Trophoblast cell (in vitro differentiated cells and primary cell): ENCODE measurements at regions not wholly inside any gene's neighbourhood (a gene's known extent, or its start where the extent isn't known, plus 50 kb on each side); places are given as distances from the start of the nearest gene placed in this dataset.
A peak's percentile ranks its signal among the peaks of the same experiment; 100 is the strongest.
"Not testable (repeated sequence)": the region's sequence is repeated elsewhere in the genome, so short reads cannot be mapped to it uniquely, and the experiment has no call there.

Source experiments
- DNase-seq, 2 donors: peaks; one replicate each; pipeline ENCODE4 v3.0.0-alpha.2; 2016
- H2AFZ ChIP-seq: 2 replicates; pipeline ENCODE4 v1.6.1; 2013; ENCODE audit warnings: low read length, moderate library complexity, mild to moderate bottlenecking; ENCODE audit not compliant: insufficient read depth, poor library complexity
- H2AK5ac ChIP-seq: 2 replicates; pipeline ENCODE4 v1.6.1; 2013; ENCODE audit warnings: mild to moderate bottlenecking, low read length
- H2BK120ac ChIP-seq: 2 replicates; pipeline ENCODE4 v1.6.1; 2013; ENCODE audit warnings: low read length, mild to moderate bottlenecking, moderate library complexity; ENCODE audit not compliant: insufficient read depth, poor library complexity
- H2BK12ac ChIP-seq: 2 replicates; pipeline ENCODE4 v1.6.1; 2013; ENCODE audit warnings: mild to moderate bottlenecking, low read length, moderate library complexity
- H2BK5ac ChIP-seq: 2 replicates; pipeline ENCODE4 v1.6.1; 2013; ENCODE audit warnings: low read length, low read depth, moderate library complexity, mild to moderate bottlenecking; ENCODE audit not compliant: poor library complexity
- H3K14ac ChIP-seq: 2 replicates; pipeline ENCODE4 v1.6.1; 2013; ENCODE audit warnings: mild to moderate bottlenecking, low read length
- H3K18ac ChIP-seq: 2 replicates; pipeline ENCODE4 v1.6.1; 2013; ENCODE audit warnings: mild to moderate bottlenecking, low read length
- H3K23ac ChIP-seq: 2 replicates; pipeline ENCODE4 v1.6.1; 2013; ENCODE audit warnings: low read length
- H3K27ac ChIP-seq: 2 replicates; pipeline ENCODE4 v1.5.1; 2013; ENCODE audit warnings: low read depth, mild to moderate bottlenecking, inconsistent platforms, low read length, moderate library complexity
- H3K27me3 ChIP-seq: 2 replicates; pipeline ENCODE4 v1.6.1; 2013; ENCODE audit warnings: inconsistent platforms, mild to moderate bottlenecking, low read length, moderate library complexity; ENCODE audit not compliant: insufficient read depth
- H3K36me3 ChIP-seq, 2 experiments: 1 replicate in 1 of 2; 2 replicates in 1 of 2; pipeline ENCODE4 v1.6.1; 2013; ENCODE audit warnings: low read length in 2 of 2, mild to moderate bottlenecking in 2 of 2, moderate library complexity in 1 of 2; ENCODE audit not compliant: insufficient read depth in 2 of 2, control insufficient read depth in 1 of 2
- H3K4ac ChIP-seq: 2 replicates; pipeline ENCODE4 v1.6.1; 2013; ENCODE audit warnings: low read depth, mild to moderate bottlenecking, low read length, moderate library complexity
- H3K4me1 ChIP-seq, 2 experiments: 1 replicate in 1 of 2; 2 replicates in 1 of 2; pipeline ENCODE4 v1.6.1; 2013; ENCODE audit warnings: low read length in 2 of 2, mild to moderate bottlenecking in 2 of 2, moderate library complexity in 1 of 2; ENCODE audit not compliant: insufficient read depth in 2 of 2, control insufficient read depth in 1 of 2
- H3K4me2 ChIP-seq: 2 replicates; pipeline ENCODE4 v1.6.1; 2013; ENCODE audit warnings: inconsistent platforms, mild to moderate bottlenecking, low read length, moderate library complexity
- H3K4me3 ChIP-seq: 2 replicates; pipeline ENCODE4 v1.5.1; 2013; ENCODE audit warnings: mild to moderate bottlenecking, low read depth, low read length, inconsistent platforms
- H3K79me1 ChIP-seq: one replicate; pipeline ENCODE4 v1.6.1; 2013; ENCODE audit warnings: low read length
- H3K79me2 ChIP-seq: 2 replicates; pipeline ENCODE4 v1.6.1; 2013; ENCODE audit warnings: low read length, mild to moderate bottlenecking; ENCODE audit not compliant: control insufficient read depth, insufficient read depth, poor library complexity
- H3K9ac ChIP-seq: 2 replicates; pipeline ENCODE4 v1.6.1; 2013; ENCODE audit warnings: mild to moderate bottlenecking, low read length
- H3K9me3 ChIP-seq: 2 replicates; pipeline ENCODE4 v1.6.1; 2013; ENCODE audit warnings: low read depth, mild to moderate bottlenecking, control low read depth, inconsistent platforms, low read length; ENCODE audit not compliant: insufficient read depth
- H4K12ac ChIP-seq: 2 replicates; pipeline ENCODE4 v1.6.1; 2013; ENCODE audit warnings: low read depth, mild to moderate bottlenecking, low read length, moderate library complexity
- H4K8ac ChIP-seq: 2 replicates; pipeline ENCODE4 v1.6.1; 2013; ENCODE audit warnings: low read depth, mild to moderate bottlenecking, low read length, moderate library complexity
- H4K91ac ChIP-seq: one replicate; pipeline ENCODE4 v1.6.1; 2013; ENCODE audit warnings: low read depth, mild to moderate bottlenecking, low read length, moderate library complexity
- WGBS: extraction: QIAGEN DNeasy Blood & Tissue Kit; methylation state at CpG from one replicate; pipeline ENCODE4 v1.1.7; 2013; ENCODE audit warnings: missing lambda C conversion rate; ENCODE audit not compliant: insufficient read length, insufficient coverage; ENCODE audit errors: extremely low coverage; 5-methylcytosine and 5-hydroxymethylcytosine counted together

DNA sequence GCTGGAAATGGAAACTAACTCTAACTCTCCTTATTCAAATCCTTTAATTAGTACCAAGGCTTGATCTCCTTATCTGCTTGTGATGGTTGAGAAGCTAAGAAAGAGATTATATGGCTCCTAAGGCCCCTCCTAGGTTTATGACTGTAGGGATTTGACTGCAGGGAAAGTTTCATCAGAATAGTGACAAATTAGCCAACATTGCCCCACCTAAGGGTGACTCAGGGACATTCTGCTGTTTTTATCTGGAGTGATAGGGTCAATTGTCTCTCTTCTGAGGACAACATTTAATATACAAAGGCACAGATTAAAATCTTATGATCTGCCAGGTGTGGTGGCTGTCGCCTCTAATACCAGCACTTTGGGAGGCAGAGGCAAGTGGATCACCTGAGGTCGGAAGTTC, 138.1 kb upstream of the MARCKS start:
- no peaks in the 10 kb centered on the region for H3K4me1 ChIP-seq
- no peak overlapping the region for H3K14ac ChIP-seq
- no peak overlapping the region for H3K23ac ChIP-seq
- no peak overlapping the region for H4K8ac ChIP-seq
- H2BK120ac ChIP-seq = no peak overlapping the region
- no peak overlapping the region for H2AFZ ChIP-seq
- no peak overlapping the region for H3K4me2 ChIP-seq
- H2BK5ac ChIP-seq = no peak overlapping the region
- H4K12ac ChIP-seq = no peak overlapping the region
- no peaks in the 10 kb centered on the region for H3K36me3 ChIP-seq
- no peaks in the 10 kb centered on the region for H3K79me2 ChIP-seq
- no peak overlapping the region for H3K18ac ChIP-seq
- no peaks in the 10 kb centered on the region for H3K79me1 ChIP-seq
- no peak overlapping the region for H3K9ac ChIP-seq
- no CpG with 5 or more reads among the region's 2 CpGs for WGBS
- H2AK5ac ChIP-seq = no peak overlapping the region
- H3K27me3 ChIP-seq = no peaks in the 10 kb centered on the region
- H4K91ac ChIP-seq = no peak overlapping the region
- no peak overlapping the region for H3K4ac ChIP-seq
- H2BK12ac ChIP-seq = no peak overlapping the region
- no peaks in the 10 kb centered on the region for H3K9me3 ChIP-seq
- no peak overlapping the region for H3K4me3 ChIP-seq
- H3K27ac ChIP-seq = no peak overlapping the region
- peak; percentile 28 to 82 for DNase-seq

DNA sequence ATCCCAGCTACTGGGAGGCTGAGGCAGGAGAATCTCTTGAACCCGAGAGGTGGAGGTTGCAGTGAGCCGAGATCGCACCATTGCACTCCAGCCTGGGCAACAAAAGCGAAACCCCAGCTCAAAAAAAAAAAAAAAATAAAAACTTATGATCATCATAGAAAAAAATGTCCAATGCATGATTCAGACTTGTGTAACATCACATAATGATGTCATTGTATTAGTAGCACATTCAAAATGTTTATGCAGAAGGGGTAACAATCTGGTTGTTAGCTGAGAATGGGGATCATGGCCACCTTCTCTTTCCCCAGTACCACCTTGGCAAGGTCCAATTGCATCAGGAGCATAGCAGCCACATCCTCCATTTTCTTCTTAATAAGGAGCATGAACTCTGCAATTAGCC, 137.6 kb upstream of the MARCKS start:
- H3K27ac ChIP-seq = no peak overlapping the region
- no peak overlapping the region for H3K4ac ChIP-seq
- no peaks in the 10 kb centered on the region for H3K79me2 ChIP-seq
- peak in 1 of 2 donors; percentile 40 for DNase-seq
- H3K4me3 ChIP-seq = no peak overlapping the region
- no peaks in the 10 kb centered on the region for H3K27me3 ChIP-seq
- no peak overlapping the region for H2AFZ ChIP-seq
- H3K79me1 ChIP-seq = no peaks in the 10 kb centered on the region
- WGBS = no CpG with 5 or more reads among the region's 4 CpGs
- no peaks in the 10 kb centered on the region for H3K36me3 ChIP-seq
- H2BK5ac ChIP-seq = no peak overlapping the region
- H3K4me2 ChIP-seq = no peak overlapping the region
- H3K18ac ChIP-seq = no peak overlapping the region
- H3K14ac ChIP-seq = no peak overlapping the region
- no peak overlapping the region for H2BK120ac ChIP-seq
- H3K9me3 ChIP-seq = no peaks in the 10 kb centered on the region
- no peak overlapping the region for H2AK5ac ChIP-seq
- H4K8ac ChIP-seq = no peak overlapping the region
- H2BK12ac ChIP-seq = no peak overlapping the region
- H4K91ac ChIP-seq = no peak overlapping the region
- no peak overlapping the region for H3K23ac ChIP-seq
- no peaks in the 10 kb centered on the region for H3K4me1 ChIP-seq
- H3K9ac ChIP-seq = no peak overlapping the region
- H4K12ac ChIP-seq = no peak overlapping the region

DNA sequence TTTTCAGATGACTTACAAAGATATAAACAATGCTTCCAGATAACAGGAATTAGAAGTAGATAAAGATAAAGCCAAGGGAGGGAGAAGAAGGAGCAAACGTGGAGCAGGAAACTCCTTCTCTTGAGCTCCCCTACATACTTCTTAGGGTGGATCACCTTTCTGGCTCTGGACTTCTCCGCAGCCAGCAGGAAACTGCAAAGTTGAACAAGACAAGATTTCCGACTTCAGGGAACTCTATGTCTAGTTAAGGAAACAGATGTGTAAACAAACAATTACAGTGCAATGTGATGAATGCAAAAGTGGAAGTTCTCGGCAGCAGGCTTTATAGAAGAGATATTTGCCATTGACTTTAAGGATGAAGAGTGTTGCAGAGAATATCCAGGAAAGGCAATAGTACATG, 134.0 kb upstream of the MARCKS start:
- Histone ChIP-seq H3K27ac (no peak overlapping the region), H3K79me2 (no peaks in the 10 kb centered on the region), H3K9me3 (no peaks in the 10 kb centered on the region), H2AK5ac (no peak overlapping the region), H4K8ac (no peak overlapping the region), H3K27me3 (no peaks in the 10 kb centered on the region), H3K18ac (no peak overlapping the region), H4K91ac (no peak overlapping the region), H3K4me3 (no peak overlapping the region), H3K4ac (no peak overlapping the region), H3K36me3 (no peaks in the 10 kb centered on the region), H3K4me2 (no peak overlapping the region), H2BK12ac (no peak overlapping the region), H3K4me1 (no peaks in the 10 kb centered on the region), H2AFZ (no peak overlapping the region), H2BK5ac (no peak overlapping the region), H3K14ac (no peak overlapping the region), H2BK120ac (no peak overlapping the region), H4K12ac (no peak overlapping the region), H3K79me1 (no peaks in the 10 kb centered on the region), H3K9ac (no peak overlapping the region), H3K23ac (no peak overlapping the region)
- peak; percentile 71 to 81 for DNase-seq
- WGBS = no CpG with 5 or more reads among the region's 4 CpGs

- H3K36me3 ChIP-seq, H3K9ac ChIP-seq, H3K79me1 ChIP-seq, H3K27me3 ChIP-seq, H2BK5ac ChIP-seq, H3K4ac ChIP-seq, H2AFZ ChIP-seq, H3K14ac ChIP-seq, H4K12ac ChIP-seq, H3K4me1 ChIP-seq, H3K9me3 ChIP-seq, H2BK12ac ChIP-seq, H4K8ac ChIP-seq, H2AK5ac ChIP-seq, H2BK120ac ChIP-seq, H3K4me3 ChIP-seq, H4K91ac ChIP-seq, H3K27ac ChIP-seq, H3K23ac ChIP-seq, H3K4me2 ChIP-seq, H3K79me2 ChIP-seq, H3K18ac ChIP-seq, DNase-seq: not testable (repeated sequence)
- WGBS = no CpG with 5 or more reads among the region's 2 CpGs
Observed at GRCh38 chr6:113724927-113725326, 132.2 kb upstream of the MARCKS start.
